ENCODE measurements at regions not wholly inside any gene's neighbourhood (a gene's known extent, or its start where the extent isn't known, plus 50 kb on each side); places are given as distances from the start of the nearest gene placed in this dataset.

DNA sequence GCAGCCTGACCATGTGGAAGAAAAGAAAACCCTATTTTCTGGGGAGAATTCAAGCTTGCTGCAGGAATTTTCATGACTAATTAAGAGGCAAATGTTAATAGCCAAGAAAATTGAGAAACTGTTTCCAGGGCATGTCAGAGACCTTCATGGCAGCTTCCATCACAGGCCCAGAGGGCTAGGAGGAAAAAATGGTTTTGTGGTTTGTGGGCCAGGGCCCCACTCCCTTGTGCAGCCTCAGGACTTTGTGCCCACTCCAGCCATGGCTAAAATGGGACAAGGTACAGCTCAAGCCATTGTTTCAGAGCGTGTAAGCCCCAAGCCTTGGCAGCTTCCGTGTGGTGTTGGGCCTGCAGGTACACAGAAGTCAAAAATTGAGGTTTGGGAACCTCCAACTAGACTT lies 282.9 kb downstream of the DCAF12L2 start:
- TF ChIP-seq POLR2A (IDR thresholded peaks at IDR 0.05) (no peak), EP300 (IDR thresholded peaks at IDR 0.05) (no peak)
- TF ChIP-seq, protein P1, sequence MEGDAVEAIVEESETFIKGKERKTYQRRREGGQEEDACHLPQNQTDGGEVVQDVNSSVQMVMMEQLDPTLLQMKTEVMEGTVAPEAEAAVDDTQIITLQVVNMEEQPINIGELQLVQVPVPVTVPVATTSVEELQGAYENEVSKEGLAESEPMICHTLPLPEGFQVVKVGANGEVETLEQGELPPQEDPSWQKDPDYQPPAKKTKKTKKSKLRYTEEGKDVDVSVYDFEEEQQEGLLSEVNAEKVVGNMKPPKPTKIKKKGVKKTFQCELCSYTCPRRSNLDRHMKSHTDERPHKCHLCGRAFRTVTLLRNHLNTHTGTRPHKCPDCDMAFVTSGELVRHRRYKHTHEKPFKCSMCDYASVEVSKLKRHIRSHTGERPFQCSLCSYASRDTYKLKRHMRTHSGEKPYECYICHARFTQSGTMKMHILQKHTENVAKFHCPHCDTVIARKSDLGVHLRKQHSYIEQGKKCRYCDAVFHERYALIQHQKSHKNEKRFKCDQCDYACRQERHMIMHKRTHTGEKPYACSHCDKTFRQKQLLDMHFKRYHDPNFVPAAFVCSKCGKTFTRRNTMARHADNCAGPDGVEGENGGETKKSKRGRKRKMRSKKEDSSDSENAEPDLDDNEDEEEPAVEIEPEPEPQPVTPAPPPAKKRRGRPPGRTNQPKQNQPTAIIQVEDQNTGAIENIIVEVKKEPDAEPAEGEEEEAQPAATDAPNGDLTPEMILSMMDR (IDR thresholded peaks at IDR 0.05) = no peak

All from ovary (tissue), 3 donors.